IMR-90 (cell line): ENCODE measurements at regions not wholly inside any gene's neighbourhood (a gene's known extent, or its start where the extent isn't known, plus 50 kb on each side); places are given as distances from the start of the nearest gene placed in this dataset.

Experiments
- BHLHE40 ChIP-seq: fragments of 150-350 bp; IDR thresholded peaks from 2 replicates; pipeline ENCODE4 v1.6.1; 2016; ENCODE audit warnings: mild to moderate bottlenecking, low read depth, low read length
- CEBPB ChIP-seq: IDR thresholded peaks from 2 replicates; pipeline ENCODE4 v1.6.1; 2012; ENCODE audit warnings: low read depth, low read length, improper control_type of control experiment
- CHD1 ChIP-seq: IDR thresholded peaks from 2 replicates; pipeline ENCODE4 v1.6.1; 2012; ENCODE audit warnings: low read depth, low read length, improper control_type of control experiment
- MXI1 ChIP-seq: IDR thresholded peaks from 2 replicates; pipeline ENCODE4 v1.6.1; 2012; ENCODE audit warnings: low read depth, mild to moderate bottlenecking, low read length, moderate library complexity, borderline replicate concordance
- NFE2L2 ChIP-seq: fragments of 150-350 bp; IDR thresholded peaks from 2 replicates; pipeline ENCODE4 v1.6.1; 2016; ENCODE audit warnings: low read depth, mild to moderate bottlenecking, low read length
- POLR2A ChIP-seq: IDR thresholded peaks from 2 replicates; pipeline ENCODE4 v1.6.1; 2012; ENCODE audit warnings: mild to moderate bottlenecking, low read depth, low read length
- RAD21 ChIP-seq: IDR thresholded peaks from 2 replicates; pipeline ENCODE4 v1.6.1; 2012; ENCODE audit warnings: low read length, improper control_type of control experiment
- RCOR1 ChIP-seq: IDR thresholded peaks from 2 replicates; pipeline ENCODE4 v1.6.1; 2012; ENCODE audit warnings: mild to moderate bottlenecking, low read length, improper control_type of control experiment; ENCODE audit not compliant: insufficient replicate concordance
- RFX5 ChIP-seq: IDR thresholded peaks from 2 replicates; pipeline ENCODE4 v1.8.0; 2012; ENCODE audit warnings: low read depth, mild to moderate bottlenecking, low read length, moderate library complexity
- SMC3 ChIP-seq: fragments of 150-350 bp; IDR thresholded peaks from 2 replicates; pipeline ENCODE4 v1.6.1; 2016; ENCODE audit warnings: low read depth, mild to moderate bottlenecking, antibody characterized with exemption, low read length, moderate library complexity
- TF ChIP-seq, protein P1 (sequence below): conservative IDR thresholded peaks from 2 replicates; pipeline ENCODE4 v1.5.1; 2012; ENCODE audit warnings: mild to moderate bottlenecking, low read depth, low read length, improper control_type of control experiment
- TF ChIP-seq, protein P2 (sequence below): fragments of 150-350 bp; IDR thresholded peaks from 2 replicates; pipeline ENCODE4 v1.6.1; 2016; ENCODE audit warnings: low read depth, mild to moderate bottlenecking, low read length, moderate library complexity, borderline replicate concordance
- TF ChIP-seq, protein P3 (sequence below): fragments of 150-350 bp; IDR thresholded peaks from 2 replicates; pipeline ENCODE4 v1.6.1; 2017; ENCODE audit warnings: mild to moderate bottlenecking, antibody characterized with exemption, low read length, low read depth

DNA sequence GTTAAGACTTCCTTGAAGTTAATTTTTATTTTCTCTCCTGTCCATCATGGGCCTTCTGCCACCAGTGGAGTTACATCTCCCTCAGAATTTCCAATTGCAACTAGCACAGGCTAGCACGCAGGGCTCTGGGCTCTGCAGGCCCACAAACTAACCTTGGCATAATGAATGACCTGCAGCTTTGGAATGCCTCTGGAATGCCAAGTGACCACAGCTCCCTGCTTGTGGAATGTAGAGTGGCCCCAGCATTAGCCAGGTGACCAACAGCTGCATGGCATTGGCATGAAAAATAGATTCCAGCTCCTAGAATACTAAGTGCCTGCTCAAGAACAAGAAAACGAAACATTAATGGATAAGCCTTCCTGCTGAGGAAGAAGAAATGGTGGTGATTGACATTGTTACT lies 726.1 kb downstream of the BRINP1 start:
- TF ChIP-seq MXI1 (no peak), NFE2L2 (no peak), POLR2A (no peak), RCOR1 (no peak), BHLHE40 (no peak), RAD21 (no peak), CEBPB (no peak), CHD1 (no peak), RFX5 (no peak), SMC3 (no peak)
- TF ChIP-seq, protein P1, sequence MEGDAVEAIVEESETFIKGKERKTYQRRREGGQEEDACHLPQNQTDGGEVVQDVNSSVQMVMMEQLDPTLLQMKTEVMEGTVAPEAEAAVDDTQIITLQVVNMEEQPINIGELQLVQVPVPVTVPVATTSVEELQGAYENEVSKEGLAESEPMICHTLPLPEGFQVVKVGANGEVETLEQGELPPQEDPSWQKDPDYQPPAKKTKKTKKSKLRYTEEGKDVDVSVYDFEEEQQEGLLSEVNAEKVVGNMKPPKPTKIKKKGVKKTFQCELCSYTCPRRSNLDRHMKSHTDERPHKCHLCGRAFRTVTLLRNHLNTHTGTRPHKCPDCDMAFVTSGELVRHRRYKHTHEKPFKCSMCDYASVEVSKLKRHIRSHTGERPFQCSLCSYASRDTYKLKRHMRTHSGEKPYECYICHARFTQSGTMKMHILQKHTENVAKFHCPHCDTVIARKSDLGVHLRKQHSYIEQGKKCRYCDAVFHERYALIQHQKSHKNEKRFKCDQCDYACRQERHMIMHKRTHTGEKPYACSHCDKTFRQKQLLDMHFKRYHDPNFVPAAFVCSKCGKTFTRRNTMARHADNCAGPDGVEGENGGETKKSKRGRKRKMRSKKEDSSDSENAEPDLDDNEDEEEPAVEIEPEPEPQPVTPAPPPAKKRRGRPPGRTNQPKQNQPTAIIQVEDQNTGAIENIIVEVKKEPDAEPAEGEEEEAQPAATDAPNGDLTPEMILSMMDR: no peak
- TF ChIP-seq, protein P2, sequence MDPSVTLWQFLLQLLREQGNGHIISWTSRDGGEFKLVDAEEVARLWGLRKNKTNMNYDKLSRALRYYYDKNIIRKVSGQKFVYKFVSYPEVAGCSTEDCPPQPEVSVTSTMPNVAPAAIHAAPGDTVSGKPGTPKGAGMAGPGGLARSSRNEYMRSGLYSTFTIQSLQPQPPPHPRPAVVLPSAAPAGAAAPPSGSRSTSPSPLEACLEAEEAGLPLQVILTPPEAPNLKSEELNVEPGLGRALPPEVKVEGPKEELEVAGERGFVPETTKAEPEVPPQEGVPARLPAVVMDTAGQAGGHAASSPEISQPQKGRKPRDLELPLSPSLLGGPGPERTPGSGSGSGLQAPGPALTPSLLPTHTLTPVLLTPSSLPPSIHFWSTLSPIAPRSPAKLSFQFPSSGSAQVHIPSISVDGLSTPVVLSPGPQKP: no peak
- TF ChIP-seq, protein P3, sequence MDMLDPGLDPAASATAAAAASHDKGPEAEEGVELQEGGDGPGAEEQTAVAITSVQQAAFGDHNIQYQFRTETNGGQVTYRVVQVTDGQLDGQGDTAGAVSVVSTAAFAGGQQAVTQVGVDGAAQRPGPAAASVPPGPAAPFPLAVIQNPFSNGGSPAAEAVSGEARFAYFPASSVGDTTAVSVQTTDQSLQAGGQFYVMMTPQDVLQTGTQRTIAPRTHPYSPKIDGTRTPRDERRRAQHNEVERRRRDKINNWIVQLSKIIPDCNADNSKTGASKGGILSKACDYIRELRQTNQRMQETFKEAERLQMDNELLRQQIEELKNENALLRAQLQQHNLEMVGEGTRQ: no peak
